HG02588 (cell line): ENCODE measurements at regions not wholly inside any gene's neighbourhood (a gene's known extent, or its start where the extent isn't known, plus 50 kb on each side); places are given as distances from the start of the nearest gene placed in this dataset.

Source experiments
- ATAC-seq: cut with Tn5 transposase; IDR thresholded peaks from one replicate; pipeline ENCODE4 v1.9.1; 2021; ENCODE audit warnings: mild to moderate bottlenecking, moderate library complexity; ENCODE audit not compliant: unreplicated experiment

DNA sequence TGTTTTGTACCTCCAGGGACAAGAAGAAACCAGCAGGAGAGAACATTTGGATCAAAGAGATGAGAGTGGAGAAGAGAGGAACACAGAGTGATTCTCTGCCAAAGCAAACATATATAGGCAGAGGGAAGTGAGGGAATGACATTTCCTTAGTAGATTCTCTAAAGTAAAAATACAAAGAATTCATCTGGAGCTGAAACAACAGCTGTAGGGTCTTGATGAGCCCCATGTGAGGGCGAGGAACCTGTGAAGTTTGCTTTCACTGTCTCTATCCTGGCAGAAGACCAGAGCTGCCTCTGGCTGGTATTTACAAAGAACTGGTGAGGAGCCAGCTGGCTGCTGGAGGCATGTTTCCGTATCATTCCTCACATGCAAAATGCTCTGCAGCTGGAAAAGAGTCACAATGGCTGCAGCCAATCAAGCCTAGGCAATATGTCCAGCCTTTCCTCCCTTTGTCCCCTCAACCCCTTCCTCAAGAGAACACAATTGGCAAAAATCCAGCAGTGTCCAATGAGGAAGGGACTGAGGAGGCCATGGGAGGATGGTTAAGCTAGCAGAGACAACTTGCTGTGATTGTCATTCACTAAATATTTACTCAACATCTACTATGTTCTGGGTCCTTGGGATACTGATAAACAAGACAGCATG lies 122.5 kb downstream of the PHLDA1 start:
- ATAC-seq, result no peak

- no peak for ATAC-seq
Measured at GRCh38 chr12:75905922-75906321, 125.7 kb downstream of the PHLDA1 start.

DNA sequence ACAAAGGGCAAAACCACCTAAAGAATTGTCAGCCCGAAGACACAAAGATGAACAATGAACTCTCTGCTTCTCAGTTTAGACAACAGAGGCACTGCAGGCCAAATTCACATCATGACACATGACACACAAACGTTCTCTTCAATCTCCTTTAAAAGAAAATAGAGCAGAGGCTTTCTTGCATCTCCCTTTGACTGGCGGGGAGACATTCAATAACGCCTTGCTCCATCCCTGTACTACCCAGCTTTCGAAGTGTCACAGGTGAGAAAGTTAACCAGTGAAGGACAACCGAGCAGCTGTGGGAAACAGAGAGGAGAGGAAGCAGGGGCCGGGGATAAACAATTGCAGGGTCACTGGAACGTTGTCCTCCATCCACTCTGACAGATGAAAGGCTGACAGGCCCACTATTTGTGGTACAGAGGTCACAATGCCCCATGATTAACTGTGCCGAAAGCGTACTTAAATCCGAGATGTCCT lies 130.8 kb downstream of the PHLDA1 start:
- ATAC-seq, result no peak

DNA sequence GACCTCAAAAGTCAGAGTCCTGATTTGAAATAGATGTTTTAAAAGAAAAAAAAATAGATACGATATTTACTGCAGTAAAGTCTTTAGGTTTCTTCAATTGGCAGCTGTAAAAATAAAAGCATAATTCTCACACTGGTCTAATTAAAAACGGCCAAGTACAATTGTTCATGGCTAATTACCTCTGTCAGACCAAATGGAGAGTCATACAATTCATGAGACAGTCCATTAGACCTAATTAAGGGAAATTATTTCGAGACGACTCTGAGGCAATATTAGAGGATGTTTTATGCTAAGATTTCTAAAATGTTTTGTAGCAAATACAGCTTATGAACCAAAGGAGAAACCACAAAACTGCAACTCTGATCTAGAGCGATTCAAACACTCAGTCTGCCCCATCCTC lies 131.3 kb downstream of the PHLDA1 start:
- ATAC-seq, result no peak

- ATAC-seq, result no peak
Measured at GRCh38 chr12:75894965-75895754, 136.4 kb downstream of the PHLDA1 start.

DNA sequence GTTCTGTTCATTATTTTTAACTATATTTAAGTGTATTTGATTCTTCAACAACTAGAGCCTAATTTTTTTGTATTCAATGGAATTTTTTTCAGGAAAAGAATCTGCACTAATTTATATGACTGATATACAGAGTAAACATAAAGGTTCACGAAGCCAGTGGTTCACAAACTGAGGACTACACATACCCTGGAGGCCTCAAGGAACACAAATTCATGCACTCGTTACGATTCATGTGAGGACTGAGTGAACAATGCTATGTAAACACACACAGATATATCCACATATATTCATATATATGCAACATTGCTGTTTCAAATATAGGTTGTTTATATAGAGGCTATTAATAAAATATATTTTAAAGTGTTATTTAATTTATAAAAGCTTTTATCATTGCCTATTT lies 137.8 kb downstream of the PHLDA1 start:
- ATAC-seq, result no peak

DNA sequence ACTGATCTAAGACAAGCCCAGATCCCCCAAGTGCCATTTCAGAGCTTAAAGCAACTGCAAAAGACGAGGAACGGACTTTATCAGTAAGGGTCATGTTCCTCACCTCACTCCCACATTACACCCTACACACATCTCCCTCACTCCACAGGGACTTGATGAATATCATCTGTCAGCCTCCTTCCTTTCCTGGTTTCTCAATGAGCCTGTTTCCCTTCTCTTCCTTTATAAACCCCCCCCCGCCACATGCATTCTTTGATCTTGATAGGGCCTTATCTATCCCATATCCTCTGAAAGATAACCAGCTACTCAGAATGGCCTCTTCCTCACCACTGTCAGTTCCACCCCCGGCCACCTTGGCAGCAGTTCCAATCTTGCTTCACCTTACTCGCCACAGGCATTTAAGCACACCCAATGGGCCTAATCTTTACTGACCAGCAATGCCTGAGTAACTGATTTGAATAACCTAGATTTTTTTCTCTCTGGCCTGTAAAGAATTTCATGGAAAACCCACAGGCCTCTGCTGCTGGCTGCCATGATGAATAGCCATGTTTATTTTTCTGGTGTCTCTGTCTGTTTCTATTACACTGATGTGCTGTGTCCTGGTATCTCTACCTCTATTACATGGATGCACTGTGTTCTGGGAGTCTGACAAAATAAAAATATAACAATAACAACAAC lies 138.7 kb downstream of the PHLDA1 start:
- ATAC-seq, result no peak

- ATAC-seq, result no peak
Measured at GRCh38 chr12:75891072-75891471, 140.5 kb downstream of the PHLDA1 start.

DNA sequence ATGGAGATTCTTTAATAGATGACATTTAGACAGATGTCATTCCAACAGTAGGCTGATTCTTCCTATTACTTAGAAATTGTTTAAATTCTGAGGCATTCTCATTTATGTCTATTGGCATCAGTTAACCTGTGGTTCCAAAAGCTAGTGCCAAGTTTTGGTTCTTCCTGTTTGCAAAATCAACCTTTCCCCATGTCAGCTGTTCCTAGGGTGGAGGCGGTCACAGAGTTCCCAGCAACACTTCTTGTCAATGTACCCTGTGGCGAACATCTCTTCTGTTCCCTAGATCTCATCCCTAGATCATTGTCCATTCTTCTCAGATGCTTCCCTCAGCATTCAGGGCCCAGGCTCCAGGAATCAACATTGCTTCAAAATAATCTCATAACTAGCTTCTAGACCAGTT lies 140.9 kb downstream of the PHLDA1 start:
- ATAC-seq, result no peak

DNA sequence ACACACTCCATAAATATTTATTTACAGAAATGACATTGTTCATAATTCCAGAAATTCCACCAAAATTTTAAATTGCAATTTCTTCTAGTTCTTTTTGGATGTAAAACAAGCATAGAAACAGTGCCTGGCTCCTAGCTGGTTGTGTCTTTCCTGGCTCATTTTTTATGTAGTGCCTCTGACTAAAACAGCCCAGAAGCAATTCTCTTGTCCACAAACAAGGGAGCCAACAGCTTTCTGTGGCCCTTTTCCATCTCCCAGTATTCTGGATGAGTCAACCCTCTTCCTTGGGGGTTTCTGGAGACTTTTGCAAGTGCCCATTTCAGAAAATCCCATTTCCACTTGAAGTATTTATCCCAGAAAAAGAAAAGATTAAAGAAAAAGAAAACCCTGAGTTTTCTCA lies 141.4 kb downstream of the PHLDA1 start:
- ATAC-seq, result no peak

GRCh38 chr12:75888874-75889613 lies 142.5 kb downstream of the PHLDA1 start:
- no peak for ATAC-seq

DNA sequence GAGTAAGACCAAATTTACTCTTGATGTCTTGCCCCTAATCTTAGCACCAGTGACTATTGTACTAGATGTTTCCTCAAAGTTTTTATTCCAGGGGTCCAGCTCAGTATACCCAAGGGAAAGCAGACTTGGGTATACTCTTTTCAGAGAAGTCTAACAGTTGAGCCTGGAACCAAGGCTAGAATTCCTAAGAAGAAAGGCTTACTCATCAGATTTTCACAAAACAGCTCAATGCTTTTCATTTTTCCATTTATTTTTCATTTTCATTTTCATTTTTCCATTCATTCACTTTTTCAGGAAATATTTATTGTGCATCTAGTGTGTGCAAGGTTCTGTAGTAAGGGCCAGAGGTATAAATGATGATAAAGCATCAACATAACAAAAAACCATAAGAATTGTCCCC lies 143.2 kb downstream of the PHLDA1 start:
- ATAC-seq, result no peak

GRCh38 chr12:75887979-75888378 lies 143.6 kb downstream of the PHLDA1 start:
- no peak for ATAC-seq

DNA sequence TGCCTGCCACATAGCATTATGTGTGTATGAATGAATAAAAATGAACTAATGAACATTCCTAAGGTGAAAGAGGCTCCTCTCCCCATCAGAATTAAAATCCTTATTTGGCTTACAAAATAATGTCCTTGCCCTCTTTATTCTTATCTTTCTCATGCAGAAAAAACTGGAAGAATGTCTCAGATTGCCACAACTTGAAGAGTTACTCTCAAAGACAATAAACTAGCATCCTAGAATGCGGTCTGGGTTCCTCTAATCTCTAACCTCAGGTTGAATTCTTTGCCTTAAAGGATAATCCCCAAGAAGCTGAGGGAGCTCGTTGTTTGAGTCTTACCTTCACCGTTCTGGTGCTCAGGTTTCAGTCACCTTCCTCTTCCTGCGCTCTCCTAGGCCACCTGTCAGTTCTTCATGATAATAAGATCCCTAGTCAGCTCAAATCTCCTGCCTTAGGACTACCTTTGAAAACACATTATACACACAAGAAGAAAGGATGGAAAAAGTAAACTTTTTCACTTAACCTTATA lies 147.1 kb downstream of the PHLDA1 start:
- ATAC-seq, result no peak

DNA sequence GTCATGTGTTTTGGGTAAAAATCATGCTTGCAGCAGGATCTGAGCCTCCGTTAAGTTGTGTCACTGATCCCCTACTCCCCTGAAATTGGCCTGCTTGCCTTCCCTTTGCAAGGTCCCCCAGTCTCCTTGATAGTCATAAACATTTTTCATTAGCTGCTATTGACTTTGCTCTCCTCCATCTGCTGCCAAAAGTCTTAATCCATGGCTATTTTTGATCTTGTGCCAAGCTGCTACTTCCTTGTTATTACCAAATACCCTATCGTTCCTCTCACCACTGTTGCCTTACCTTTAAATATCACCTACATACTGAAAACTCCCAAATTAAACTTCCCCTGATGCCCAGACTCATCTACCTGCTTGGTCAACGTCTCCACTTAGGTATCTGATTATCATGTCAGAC lies 148.3 kb downstream of the PHLDA1 start:
- ATAC-seq, result no peak

- no peak for ATAC-seq
Measured at GRCh38 chr12:75882421-75882820, 149.2 kb downstream of the PHLDA1 start.

DNA sequence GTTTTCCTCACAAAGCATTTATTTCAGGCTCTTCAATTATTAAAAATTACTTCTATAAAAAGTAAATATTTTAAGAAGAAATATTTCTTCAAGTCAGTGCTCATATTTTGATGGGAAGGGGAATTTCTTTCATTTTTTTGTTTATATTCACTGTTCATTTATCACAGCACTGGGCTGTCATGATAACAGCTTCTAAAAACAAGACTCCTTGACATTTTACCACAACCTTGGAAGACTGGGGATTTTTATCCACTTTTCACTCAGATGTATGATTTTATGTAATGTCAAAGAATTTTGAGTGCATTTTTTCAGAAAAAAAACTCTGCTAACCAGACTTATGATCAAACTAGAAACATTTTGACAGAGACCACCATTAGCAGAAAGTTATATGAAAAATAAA lies 149.7 kb downstream of the PHLDA1 start:
- no peak for ATAC-seq

DNA sequence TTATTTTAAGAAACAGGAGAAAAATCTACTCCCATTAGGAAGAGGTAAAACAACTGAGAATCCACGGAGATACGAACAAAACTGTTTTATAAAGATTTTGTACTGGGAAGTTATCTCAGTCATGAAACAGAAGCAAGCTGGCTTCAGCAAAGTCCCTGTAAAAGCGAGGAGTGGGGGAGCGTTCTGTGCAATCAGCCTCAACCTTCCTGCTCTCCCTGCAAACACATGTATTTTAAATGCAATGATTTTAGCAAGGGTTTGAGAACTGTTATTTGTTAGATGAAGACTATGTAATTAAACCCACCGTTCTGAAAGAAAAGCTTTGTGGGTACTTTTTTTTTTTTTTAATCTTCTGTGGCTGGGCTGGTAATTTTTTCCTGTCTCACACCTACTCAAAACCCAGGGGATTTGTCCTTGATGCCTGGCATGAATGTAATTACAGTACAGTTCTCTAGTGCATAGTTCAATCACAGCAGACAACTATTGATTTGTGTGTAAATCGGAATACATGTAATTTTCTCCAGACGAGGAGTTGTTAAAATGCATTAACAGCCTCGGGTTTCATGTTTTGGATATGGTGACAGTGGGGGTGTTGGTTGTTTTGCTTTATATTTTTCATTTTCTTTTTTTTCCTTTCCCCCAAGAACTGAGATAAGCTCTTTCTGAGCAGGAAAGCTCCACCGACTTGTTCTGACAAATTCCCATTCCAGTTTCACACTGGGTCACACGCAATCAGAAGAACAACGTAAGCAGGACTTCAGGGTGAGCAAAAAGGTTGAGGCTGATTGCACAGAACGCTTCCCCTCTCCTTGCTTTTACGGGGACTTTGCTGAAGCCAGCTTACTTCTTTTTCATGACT lies 153.6 kb downstream of the PHLDA1 start:
- no peak for ATAC-seq

GRCh38 chr12:75876832-75877762 lies 154.5 kb downstream of the PHLDA1 start:
- no peak for ATAC-seq
